ES-I3 (cell line): ENCODE measurements at regions not wholly inside any gene's neighbourhood (a gene's known extent, or its start where the extent isn't known, plus 50 kb on each side); places are given as distances from the start of the nearest gene placed in this dataset.
"Not testable (repeated sequence)": the region's sequence is repeated elsewhere in the genome, so short reads cannot be mapped to it uniquely, and the experiment has no call there.

Source experiments
- H3K36me3 ChIP-seq: 2 replicates; pipeline ENCODE4 v1.6.1; 2013; ENCODE audit warnings: mild to moderate bottlenecking, low read length, control low read depth, moderate library complexity; ENCODE audit not compliant: insufficient read depth
- H3K4me1 ChIP-seq: 2 replicates; pipeline ENCODE4 v1.6.1; 2013; ENCODE audit warnings: mild to moderate bottlenecking, control low read depth, low read length; ENCODE audit not compliant: insufficient read depth
- H3K9ac ChIP-seq: 2 replicates; pipeline ENCODE4 v1.6.1; 2013; ENCODE audit warnings: low read depth, mild to moderate bottlenecking, low read length, moderate library complexity
- H3K9me3 ChIP-seq: 2 replicates; pipeline ENCODE4 v1.6.1; 2013; ENCODE audit warnings: mild to moderate bottlenecking, low read length, moderate library complexity; ENCODE audit not compliant: control insufficient read depth, insufficient read depth

DNA sequence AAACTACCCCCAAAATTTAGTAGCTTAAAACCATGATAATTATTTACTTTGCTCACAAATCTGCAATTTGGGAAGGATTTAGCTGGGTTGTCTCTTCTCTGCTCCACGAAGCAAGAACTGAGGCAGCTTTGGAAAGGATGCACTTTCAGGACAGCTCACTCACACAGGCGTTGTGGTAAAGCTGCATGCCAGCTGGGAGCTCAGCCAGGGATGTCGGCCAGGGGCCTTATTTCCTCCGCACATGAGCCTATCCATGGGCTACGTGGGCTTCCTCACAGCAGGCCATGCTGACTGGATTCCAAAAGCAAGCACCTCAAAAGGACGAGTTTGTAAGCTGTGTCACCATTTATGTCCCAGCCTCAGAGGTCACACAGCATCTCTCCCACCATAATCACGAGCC, 301.3 kb upstream of the IGF1R start:
- no peaks in the 10 kb centered on the region for H3K36me3 ChIP-seq
- H3K9me3 ChIP-seq, result no peaks in the 10 kb centered on the region
- no peaks in the 10 kb centered on the region for H3K4me1 ChIP-seq
- no peak overlapping the region for H3K9ac ChIP-seq

DNA sequence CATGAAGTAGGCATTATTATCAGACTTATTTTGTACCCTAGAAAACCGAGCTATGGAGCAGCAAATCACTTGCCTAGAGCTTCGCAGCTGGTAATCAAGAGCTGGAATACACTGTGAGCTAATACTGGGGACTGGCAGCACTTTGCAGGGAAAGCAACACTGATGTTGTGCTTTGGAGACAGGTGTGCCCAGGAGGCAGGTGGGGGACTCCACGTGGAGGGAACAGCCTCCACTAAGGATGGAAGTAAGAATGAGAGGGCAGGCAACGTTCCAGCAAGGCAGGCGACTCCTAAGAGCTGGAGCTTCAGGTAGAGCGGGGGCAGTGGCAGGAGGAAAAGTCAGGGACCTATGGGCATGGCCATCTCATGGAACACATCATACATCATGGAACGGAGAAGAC, 300.5 kb upstream of the IGF1R start:
- H3K4me1 ChIP-seq, result no peaks in the 10 kb centered on the region
- H3K9me3 ChIP-seq, result no peaks in the 10 kb centered on the region
- no peaks in the 10 kb centered on the region for H3K36me3 ChIP-seq
- H3K9ac ChIP-seq, result no peak overlapping the region

DNA sequence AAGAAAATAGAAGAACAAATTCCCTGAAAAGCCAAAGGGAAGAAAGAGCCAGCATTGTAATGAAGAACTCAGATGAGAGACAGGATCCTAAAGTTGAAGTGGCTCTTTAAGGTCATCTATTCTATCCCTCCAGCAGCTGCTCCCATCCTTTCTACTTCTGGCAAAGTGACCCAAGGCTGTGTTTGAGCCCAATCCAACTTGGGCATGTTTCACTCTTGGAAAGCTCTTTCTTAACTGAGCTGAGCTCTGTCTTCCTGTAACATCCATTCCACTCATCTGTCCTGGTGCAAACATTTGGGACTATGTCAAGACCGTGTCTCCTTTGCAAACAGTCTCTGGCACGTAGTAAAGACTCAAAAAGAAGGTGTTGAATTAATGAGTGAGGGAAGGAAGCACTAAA, 298.1 kb upstream of the IGF1R start:
- H3K9me3 ChIP-seq, result no peaks in the 10 kb centered on the region
- H3K9ac ChIP-seq, result no peak overlapping the region
- no peaks in the 10 kb centered on the region for H3K36me3 ChIP-seq
- no peaks in the 10 kb centered on the region for H3K4me1 ChIP-seq

DNA sequence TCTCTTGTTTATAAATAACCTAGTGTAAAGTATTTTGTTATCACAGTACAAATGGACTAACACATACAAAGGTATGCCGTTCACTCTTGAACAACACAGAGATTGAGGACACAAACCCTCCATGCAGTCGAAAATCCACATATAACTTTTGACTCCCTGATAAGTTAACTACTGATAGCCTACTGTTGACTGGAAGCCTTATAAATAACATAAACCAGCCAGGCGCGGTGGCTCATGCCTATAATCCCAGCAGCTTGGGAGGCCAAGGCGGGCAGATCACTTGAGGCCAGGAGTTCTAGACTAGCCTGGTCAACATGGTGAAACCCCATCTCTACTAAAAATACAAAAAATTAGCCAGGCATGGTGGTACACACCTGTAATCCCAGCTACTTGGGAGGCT, 290.1 kb upstream of the IGF1R start:
- not testable (repeated sequence) for H3K36me3 ChIP-seq, H3K9me3 ChIP-seq, H3K4me1 ChIP-seq, H3K9ac ChIP-seq

DNA sequence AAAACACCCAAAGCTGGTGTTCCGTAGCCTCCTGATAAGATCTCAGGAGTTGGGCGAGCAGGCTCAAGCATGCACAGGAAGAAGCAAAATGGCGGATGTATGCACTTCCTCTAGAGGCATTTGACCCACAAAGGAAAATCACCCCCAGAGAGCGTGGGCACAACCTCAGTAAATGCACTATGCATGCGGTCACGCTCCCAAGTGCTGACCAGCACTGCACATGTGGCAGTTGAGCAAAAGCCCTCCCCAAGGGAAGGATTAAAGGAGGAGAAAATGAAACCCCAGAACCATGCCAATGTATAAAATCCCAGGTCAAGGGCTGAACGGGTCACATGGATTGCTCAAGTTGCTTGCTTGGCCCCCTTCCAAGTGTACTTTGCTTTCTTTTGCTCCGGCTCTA, 289.4 kb upstream of the IGF1R start:
- Histone ChIP-seq H3K36me3 (no peaks in the 10 kb centered on the region), H3K9me3 (no peaks in the 10 kb centered on the region; the same call in 1 of the 2 replicates), H3K4me1 (no peaks in the 10 kb centered on the region), H3K9ac (no peak overlapping the region)

DNA sequence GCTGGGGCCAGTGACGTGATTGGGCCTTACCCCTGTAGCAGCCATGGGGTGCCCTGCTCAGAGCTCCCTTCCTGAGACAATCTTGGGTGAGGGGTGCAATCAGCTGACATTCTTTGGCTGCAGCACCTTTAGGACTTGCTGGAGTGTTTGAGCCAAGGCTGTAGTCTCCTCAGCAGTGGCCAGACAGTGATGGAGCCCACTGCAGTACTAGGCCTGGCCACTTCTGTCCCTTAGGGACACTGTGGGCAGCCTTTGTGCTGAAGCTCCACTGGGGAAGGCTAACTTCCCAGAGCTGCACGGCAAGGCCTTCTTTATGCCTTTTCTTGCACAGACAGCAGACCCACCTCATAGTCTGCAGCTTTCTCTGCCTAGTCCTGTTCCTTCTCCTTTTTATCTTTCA, 284.9 kb upstream of the IGF1R start:
- no peaks in the 10 kb centered on the region; the same call in 1 of the 2 replicates for H3K9me3 ChIP-seq
- no peaks in the 10 kb centered on the region for H3K36me3 ChIP-seq
- no peak overlapping the region for H3K9ac ChIP-seq
- no peaks in the 10 kb centered on the region for H3K4me1 ChIP-seq

DNA sequence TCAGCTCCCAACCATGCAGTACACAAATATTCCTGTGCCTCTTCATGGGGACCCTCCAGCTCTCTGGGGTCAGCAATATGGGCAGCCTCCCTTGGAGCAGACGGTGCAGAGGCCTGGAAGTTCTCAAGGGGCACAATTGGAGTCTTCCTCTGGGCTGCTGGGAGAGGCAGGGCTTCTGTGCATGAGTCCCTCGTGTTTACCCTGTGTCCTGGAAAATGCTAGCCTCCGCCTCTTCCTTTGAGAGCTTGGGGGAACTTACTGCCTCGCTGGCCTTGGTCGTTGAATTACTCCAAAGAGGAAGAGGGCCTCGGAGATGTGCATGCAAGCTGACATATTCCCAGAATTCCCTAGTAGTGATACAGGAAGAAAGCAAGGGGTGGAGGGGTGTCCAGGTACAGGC, 284.4 kb upstream of the IGF1R start:
- Histone ChIP-seq H3K4me1 (no peaks in the 10 kb centered on the region), H3K9me3 (no peaks in the 10 kb centered on the region), H3K9ac (no peak overlapping the region), H3K36me3 (no peaks in the 10 kb centered on the region)

DNA sequence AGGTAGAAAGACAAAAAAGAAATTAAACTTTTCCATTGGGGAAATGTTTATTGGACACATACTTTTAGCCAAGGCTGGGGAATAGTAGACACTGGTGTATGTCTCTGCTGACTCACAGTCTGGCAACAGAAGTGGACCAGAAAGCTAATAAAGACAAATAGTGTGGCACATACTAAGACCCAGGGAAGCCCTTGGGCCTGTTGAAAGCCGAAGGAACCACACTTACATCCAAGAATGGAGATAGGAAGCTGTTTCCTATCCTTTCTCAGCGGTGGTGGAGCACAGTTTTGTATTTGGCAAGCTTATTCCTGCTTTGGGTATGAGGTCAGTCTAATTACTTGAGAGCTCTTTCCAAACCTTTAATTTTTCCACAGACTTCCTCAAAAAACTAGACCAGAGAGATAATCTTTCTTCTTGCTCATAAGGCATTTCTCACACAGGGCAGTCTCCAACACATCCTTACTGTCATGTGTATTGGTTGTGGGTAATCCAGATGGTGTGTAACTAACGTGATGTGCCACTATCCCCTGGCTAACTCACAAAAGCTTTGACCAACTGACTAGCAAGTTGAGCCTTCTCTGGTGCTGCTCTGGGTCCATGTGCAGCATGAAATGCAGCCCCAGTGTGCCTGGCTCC, 279.1 kb upstream of the IGF1R start:
- no peak overlapping the region for H3K9ac ChIP-seq
- H3K9me3 ChIP-seq, result no peaks in the 10 kb centered on the region
- H3K4me1 ChIP-seq, result no peaks in the 10 kb centered on the region
- no peaks in the 10 kb centered on the region for H3K36me3 ChIP-seq

DNA sequence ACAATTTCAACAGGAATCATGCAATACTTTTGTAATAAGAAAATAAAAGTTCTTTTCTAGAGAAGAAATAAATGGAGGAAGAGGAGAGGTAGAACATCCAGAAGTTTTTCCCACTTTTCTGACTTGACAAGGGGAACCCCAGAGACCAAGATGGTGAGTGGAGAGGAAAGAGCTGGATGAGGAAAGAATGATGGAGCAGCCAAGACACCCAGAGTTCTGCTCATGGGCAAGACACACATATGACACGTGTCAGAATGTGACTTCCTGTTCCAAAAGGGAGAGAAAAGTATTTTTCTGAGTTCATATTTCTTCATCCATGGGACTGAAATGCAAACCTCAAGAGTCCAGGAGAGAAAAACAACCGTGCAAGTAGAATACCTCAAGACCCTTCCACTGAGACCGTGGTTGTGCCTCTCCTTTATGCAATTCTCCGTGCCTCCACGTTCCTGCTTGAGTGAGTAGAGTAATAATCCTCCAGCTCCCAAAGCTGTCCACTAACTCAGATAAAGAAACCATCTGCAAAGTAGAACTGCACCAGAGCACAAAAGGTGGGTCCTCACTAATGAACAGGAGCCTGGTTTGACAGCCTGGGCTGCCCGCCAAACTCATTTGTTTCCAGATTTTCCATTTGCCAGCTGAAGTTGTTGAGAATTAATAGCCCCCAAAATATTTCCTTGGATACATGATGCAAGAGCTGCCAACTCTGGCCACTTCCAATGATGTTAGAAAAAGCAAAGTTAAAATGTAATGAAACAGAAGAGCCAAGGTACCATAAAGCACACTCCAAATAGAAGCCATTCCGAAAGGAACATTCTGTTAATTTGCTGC, 272.6 kb upstream of the IGF1R start:
- Histone ChIP-seq H3K9ac (no peak overlapping the region), H3K4me1 (no peaks in the 10 kb centered on the region), H3K9me3 (no peaks in the 10 kb centered on the region), H3K36me3 (no peaks in the 10 kb centered on the region)

DNA sequence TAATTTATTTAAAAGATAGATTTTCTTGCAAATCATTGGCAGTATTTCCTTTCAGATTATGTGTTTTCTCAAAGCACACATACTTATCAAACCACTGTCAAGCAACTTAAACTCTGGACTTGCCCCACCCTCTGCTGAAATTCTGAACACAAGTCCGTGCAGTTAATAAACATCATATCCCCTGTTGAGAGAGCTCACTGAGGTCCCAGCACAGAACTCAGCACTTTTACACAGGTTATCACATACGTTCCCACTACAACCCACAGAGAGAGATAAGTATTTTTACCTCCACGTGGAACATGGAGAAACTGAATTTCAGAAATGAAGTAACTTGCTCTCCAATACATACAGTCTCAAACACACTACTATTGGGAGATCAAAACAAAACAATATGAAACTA, 267.6 kb upstream of the IGF1R start:
- H3K9me3 ChIP-seq, result no peaks in the 10 kb centered on the region
- H3K4me1 ChIP-seq, result no peaks in the 10 kb centered on the region

DNA sequence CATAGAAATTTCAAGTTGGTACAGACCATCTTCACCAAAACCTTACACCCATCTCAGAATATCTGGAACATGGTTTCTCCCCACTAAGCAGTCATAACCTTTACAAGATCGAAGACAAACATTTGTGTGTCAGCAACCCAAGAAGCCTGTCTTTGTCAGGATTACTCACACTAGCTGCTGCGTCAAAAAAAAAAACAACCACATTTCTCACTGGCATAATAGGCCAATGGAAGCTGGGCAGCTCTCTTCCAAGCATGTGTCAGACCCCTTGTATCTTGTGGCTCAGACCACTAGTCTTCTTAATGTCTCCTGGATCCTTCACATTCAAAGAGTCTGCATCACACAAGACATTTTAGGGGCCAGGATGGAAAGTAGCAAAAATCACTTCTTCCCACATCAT, 266.9 kb upstream of the IGF1R start:
- no peaks in the 10 kb centered on the region for H3K36me3 ChIP-seq
- H3K4me1 ChIP-seq, result no peaks in the 10 kb centered on the region
- H3K9ac ChIP-seq, result no peak overlapping the region
- no peaks in the 10 kb centered on the region for H3K9me3 ChIP-seq

More for the DNA sequence above, 267.6 kb upstream of the IGF1R start:
- H3K36me3 ChIP-seq, result no peaks in the 10 kb centered on the region
- H3K9ac ChIP-seq, result no peak overlapping the region

DNA sequence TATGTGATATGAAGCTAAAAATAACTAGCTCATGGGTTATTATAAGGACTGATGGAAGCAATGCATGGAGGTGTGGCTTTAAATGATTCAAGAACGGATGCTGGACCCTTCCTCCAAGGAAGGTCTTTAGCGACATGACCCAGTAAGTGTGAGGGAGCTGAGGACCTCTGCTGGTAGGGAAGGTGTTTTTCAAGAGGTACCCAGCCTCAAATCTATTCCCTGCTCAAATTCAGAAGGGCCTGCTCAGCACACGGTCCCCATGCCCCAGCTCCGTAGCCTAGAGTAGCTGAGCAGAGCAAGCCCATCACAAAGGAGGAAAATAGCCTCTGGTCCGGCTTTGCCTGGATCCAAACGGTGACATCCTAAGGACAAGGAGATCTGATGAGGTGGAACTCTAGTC, 266.2 kb upstream of the IGF1R start:
- no peaks in the 10 kb centered on the region for H3K4me1 ChIP-seq
- H3K9ac ChIP-seq, result no peak overlapping the region
- no peaks in the 10 kb centered on the region for H3K36me3 ChIP-seq
- H3K9me3 ChIP-seq, result no peaks in the 10 kb centered on the region

DNA sequence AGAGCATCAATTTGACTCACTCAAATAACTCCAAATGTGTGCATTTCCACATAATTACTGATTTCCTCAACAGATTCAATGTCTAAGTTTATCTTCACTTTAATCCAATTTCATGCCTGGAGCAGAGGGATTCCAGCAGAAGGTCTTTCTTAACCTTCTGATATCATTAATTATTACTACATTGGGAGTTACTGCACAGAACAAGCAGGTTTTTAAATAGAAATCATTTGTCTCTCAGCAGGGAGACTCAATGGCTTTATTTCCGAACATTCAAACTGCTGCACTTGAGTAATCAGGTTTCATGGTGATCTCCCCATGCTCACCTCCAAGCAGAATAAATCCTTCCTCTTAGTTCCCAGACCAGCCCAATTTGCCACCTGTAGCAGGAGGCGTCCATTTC, 264.8 kb upstream of the IGF1R start:
- no peak overlapping the region for H3K9ac ChIP-seq
- H3K9me3 ChIP-seq, result no peaks in the 10 kb centered on the region
- no peaks in the 10 kb centered on the region for H3K4me1 ChIP-seq
- no peaks in the 10 kb centered on the region for H3K36me3 ChIP-seq

DNA sequence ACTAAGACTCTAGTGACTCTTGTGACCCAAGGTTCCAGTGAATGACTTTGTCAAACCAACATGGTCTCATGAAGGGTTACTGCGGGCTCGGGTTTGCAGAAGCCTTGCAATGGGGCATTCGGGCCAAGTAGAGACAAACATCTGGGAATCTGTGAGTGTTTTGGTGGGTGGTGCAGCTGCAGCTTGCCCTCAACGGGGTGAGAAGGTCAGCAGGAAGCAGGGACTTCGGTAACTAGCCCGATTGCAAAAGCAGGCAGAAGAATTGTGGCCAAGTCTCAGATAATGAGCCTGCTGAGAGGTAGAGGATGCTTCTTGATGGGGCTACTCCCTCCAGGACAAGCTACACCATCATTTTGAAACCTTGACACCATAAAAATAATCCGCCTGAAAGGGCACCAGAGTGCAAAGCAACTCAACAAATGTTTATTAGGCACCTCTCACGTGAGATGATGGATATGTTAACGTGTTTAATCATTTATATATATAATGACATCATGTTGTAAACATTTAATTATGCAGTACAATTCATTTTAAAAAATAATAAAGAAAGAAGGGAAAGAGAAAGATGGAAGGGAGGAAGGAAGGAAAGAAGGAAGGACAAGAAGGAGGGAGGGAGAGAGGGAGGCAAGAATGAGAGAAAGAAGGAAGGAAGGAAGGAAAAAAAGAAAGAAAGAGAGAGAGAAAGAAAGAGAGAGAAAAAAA, 263.9 kb upstream of the IGF1R start:
- Histone ChIP-seq H3K9me3 (no peaks in the 10 kb centered on the region), H3K9ac (no peak overlapping the region), H3K4me1 (no peaks in the 10 kb centered on the region), H3K36me3 (no peaks in the 10 kb centered on the region)
